ENCODE measurements at regions not wholly inside any gene's neighbourhood (a gene's known extent, or its start where the extent isn't known, plus 50 kb on each side); places are given as distances from the start of the nearest gene placed in this dataset.

GRCh38 chr5:74293182-74293581, 347.3 kb downstream of the ENC1 start:
- no peak overlapping the region for H3K27ac Mint-ChIP-seq

DNA sequence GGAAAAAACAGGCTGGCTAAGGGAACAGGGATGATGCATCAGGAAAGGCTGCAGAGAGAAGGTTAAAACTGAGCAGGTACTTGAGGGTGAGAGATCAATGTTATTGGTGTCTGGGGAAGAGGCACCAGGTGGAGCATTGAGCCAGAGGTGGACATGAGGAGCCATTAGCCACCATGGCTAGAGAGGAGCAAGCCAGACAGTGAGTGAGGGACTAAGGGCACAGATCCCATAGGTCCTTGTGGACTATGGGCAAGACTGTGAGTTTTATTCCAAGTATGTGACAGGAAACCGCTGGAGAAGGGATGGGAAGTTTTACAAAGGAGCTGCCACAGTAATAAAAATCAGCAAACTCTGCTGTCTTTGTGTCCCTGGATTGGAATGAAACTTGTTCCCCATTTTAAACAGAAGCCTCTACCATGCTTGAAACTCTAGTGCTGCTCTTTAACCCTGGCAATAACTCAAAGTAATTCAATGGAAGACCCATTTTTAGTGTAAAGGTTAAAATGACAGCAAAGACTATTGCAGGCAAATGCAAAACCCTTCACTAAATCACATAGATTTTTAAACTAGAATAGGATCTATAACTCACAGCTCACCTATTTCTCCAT, 349.8 kb downstream of the ENC1 start:
- H3K4me1 Mint-ChIP-seq (ENCODE audit: low read depth) = no peaks in the 10 kb centered on the region

More at GRCh38 chr5:74293182-74293581, 347.3 kb downstream of the ENC1 start:
- H3K36me3 Mint-ChIP-seq (ENCODE audit: low read depth) = no peaks in the 10 kb centered on the region
- H3K4me3 Mint-ChIP-seq = no peak overlapping the region
- no peaks in the 10 kb centered on the region for H3K9me3 Mint-ChIP-seq
- no peaks in the 10 kb centered on the region for H3K4me1 Mint-ChIP-seq (ENCODE audit: low read depth)
- peaks cover 5% of the 10 kb centered on the region for H3K27me3 Mint-ChIP-seq (ENCODE audit: low read depth)

DNA sequence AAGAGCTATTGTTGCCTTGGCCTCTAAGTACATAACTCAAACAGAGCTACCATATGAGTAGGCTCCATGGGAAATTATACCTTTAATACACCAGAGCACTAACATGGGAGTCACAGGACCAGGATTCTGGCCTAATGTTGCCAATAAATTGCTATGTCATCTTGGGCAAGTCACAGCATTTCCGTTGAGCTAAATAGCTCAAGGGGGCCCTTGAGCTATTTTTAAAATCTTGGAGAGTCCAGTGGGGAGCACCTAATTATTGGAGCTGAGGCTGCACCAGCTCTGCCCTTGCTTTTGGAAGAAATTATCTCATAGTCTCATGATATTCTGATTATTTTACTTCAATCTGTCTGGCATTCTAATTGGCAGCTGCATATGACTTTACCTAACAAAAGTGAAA, 350.8 kb downstream of the ENC1 start:
- Mint-ChIP-seq H3K4me1 (ENCODE audit: low read depth) (no peaks in the 10 kb centered on the region), H3K27me3 (ENCODE audit: low read depth) (peaks cover 5% of the 10 kb centered on the region), H3K9me3 (no peaks in the 10 kb centered on the region), H3K4me3 (no peak overlapping the region), H3K27ac (no peak overlapping the region), H3K36me3 (ENCODE audit: low read depth) (no peaks in the 10 kb centered on the region)

More for the DNA sequence above, 349.8 kb downstream of the ENC1 start:
- H3K27ac Mint-ChIP-seq = no peak overlapping the region
- no peaks in the 10 kb centered on the region for H3K9me3 Mint-ChIP-seq
- H3K4me3 Mint-ChIP-seq = no peak overlapping the region
- peaks cover 5% of the 10 kb centered on the region for H3K27me3 Mint-ChIP-seq (ENCODE audit: low read depth)
- no peaks in the 10 kb centered on the region for H3K36me3 Mint-ChIP-seq (ENCODE audit: low read depth)

DNA sequence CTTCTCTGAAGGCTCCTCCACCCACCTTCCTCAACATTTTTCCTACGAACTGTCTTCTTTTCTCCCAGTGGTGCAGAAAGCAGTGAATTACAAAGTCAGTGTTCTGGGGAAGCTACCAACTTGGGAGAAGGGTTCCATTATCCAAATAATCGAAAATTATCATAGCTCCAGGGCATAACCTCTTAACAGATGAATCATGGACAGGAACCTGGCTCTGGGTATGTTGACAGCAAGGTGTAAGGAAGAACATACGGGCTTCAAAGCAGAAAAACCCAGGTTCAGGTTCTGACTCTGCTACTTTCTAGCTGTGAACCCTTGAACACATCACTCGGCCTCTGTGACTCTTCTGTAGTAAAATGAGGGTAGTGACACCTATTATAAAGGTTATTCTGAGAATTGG, 351.3 kb downstream of the ENC1 start:
- H3K27me3 Mint-ChIP-seq (ENCODE audit: low read depth) = peaks cover 5% of the 10 kb centered on the region
- no peak overlapping the region for H3K4me3 Mint-ChIP-seq
- H3K27ac Mint-ChIP-seq = no peak overlapping the region
- H3K4me1 Mint-ChIP-seq (ENCODE audit: low read depth) = no peaks in the 10 kb centered on the region
- no peaks in the 10 kb centered on the region for H3K9me3 Mint-ChIP-seq
- no peaks in the 10 kb centered on the region for H3K36me3 Mint-ChIP-seq (ENCODE audit: low read depth)

DNA sequence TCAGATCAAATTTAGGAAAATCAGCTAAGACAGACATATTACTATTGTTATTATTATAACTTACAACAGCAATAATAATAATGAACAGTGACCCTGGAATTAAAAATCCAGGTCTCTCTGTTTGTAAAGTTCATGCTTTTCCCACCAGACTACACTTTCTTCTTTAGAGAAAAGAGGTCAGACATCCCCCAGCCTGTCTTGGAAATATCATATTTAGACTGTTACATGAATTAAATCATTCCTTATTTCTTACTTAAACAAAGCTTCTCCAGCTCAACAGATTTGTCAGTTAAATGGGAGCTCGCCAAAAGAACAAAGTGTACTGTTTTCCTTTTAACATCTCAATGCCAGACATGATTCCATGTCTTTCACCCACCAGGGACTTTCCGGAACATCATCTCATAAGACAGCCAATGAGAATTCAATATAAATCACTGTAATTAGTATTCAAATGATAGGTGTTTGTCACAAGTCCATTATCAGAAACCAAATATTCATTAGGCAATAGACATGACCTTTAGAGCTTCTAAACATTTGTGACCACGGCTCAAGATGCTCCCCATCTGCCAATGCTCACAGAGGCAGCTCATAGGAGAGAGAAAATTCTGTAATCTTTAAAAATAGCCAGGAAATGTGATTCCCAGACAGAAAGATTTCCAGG, 351.9 kb downstream of the ENC1 start:
- no peak overlapping the region for H3K4me3 Mint-ChIP-seq
- H3K36me3 Mint-ChIP-seq (ENCODE audit: low read depth) = no peaks in the 10 kb centered on the region

GRCh38 chr5:74288038-74288437, 352.5 kb downstream of the ENC1 start:
- Mint-ChIP-seq H3K4me1 (ENCODE audit: low read depth) (no peaks in the 10 kb centered on the region), H3K36me3 (ENCODE audit: low read depth) (no peaks in the 10 kb centered on the region), H3K27ac (no peak overlapping the region)

More for the DNA sequence above, 351.9 kb downstream of the ENC1 start:
- no peaks in the 10 kb centered on the region for H3K9me3 Mint-ChIP-seq
- peaks cover 9% of the 10 kb centered on the region for H3K27me3 Mint-ChIP-seq (ENCODE audit: low read depth)
- no peaks in the 10 kb centered on the region for H3K4me1 Mint-ChIP-seq (ENCODE audit: low read depth)
- H3K27ac Mint-ChIP-seq = no peak overlapping the region

DNA sequence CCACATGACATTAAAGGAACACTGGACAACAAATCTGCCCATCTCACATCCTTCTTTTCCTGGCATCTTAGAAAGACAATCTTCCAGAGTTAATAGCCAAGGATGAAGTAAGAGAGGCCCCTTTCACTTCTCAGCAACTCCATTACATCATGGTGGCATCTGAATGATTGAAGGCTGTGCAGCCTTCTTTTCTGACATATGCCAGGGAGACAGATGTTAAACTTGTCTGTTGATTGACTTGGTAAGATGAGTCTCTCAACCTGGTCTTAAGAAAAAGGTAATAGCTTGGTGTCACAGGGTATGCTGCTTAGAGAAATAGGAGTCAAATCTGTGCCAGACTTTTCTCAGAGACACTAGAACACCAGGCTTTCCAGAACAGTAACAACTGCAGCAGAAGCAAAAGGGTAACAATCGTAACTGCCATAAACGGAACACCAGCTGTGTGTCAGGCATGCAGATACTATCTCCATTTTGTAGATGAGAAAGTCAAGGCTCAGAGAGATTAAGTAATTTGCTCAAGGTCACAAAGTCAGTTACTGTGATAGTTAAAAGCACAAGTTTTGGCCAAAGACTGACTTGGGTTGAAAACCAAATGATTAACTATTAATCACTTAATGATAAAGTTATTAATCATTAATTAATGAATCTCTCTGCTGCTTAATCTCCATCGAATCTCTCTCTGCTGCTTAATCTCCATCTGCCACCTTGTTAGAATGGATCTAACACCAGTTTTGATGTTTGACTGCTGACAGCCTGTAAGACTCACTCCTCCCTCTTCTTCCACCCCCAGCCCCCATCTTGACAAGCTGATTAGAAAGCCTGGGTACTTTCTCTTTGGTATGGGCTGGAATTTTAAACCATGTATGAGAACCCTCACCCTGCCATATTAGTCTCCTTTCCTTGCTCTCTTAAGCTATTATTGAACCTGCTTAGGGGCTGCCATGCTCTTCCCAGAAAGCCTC, 353.5 kb downstream of the ENC1 start:
- no peaks in the 10 kb centered on the region for H3K4me1 Mint-ChIP-seq (ENCODE audit: low read depth)
- peaks cover 9% of the 10 kb centered on the region for H3K27me3 Mint-ChIP-seq (ENCODE audit: low read depth)
- no peaks in the 10 kb centered on the region for H3K36me3 Mint-ChIP-seq (ENCODE audit: low read depth)
- H3K27ac Mint-ChIP-seq = no peak overlapping the region
- no peaks in the 10 kb centered on the region for H3K9me3 Mint-ChIP-seq
- no peak overlapping the region for H3K4me3 Mint-ChIP-seq

More at GRCh38 chr5:74288038-74288437, 352.5 kb downstream of the ENC1 start:
- Mint-ChIP-seq H3K4me3 (no peak overlapping the region), H3K27me3 (ENCODE audit: low read depth) (peaks cover 9% of the 10 kb centered on the region), H3K9me3 (no peaks in the 10 kb centered on the region)

DNA sequence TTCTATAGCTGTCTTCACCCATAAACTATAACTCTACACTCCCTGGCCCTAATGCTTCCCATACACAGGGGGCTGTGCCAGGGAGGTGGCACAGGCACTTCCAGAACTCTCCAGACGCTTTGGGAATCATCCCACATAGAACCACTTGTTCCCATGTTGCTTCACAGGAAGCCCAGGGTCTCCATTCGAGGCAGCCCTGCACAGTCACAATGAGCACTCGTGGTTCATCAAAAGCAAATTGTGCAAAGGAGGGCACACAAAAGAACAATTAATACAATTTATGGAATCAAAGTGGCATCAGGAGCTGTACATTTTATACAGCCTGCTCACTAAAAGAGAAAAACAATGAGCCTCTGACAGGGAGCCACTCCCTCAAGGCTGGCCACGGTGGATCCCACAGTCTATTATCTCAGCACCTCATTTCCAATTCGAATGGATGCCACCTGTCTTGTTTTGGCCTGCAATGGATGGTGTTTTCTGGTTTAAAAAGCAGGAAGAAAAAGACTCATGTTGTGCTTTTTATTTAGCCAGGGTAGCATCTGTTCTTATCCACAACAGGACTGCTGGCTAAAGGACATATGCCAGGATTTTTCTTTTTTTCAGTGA, 354.8 kb downstream of the ENC1 start:
- Mint-ChIP-seq H3K27ac (no peak overlapping the region), H3K4me1 (ENCODE audit: low read depth) (no peaks in the 10 kb centered on the region), H3K27me3 (ENCODE audit: low read depth) (peaks cover 12% of the 10 kb centered on the region), H3K36me3 (ENCODE audit: low read depth) (no peaks in the 10 kb centered on the region), H3K4me3 (no peak overlapping the region), H3K9me3 (no peaks in the 10 kb centered on the region)

DNA sequence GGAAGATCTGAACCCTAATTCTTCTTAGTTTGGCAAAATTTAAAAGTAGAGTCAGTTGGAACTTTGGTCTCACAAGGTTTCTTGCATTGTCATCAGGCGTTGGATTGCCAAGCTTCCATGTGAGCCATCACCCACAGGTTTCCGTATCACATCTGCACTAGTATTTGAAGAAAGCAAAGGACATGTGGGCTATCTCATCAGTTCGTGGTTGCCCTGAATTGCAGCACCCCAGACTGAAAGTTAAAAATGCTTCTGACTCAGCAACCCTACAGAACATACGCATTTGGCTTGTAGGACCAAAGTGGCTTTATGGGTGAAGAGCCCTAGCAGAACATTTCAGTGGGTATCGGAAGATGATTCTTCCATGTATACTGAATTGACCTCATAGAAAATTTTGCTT, 358.0 kb downstream of the ENC1 start:
- Mint-ChIP-seq H3K4me1 (ENCODE audit: low read depth) (no peaks in the 10 kb centered on the region), H3K4me3 (no peak overlapping the region), H3K27ac (no peak overlapping the region), H3K27me3 (ENCODE audit: low read depth) (peaks cover 11% of the 10 kb centered on the region), H3K9me3 (no peaks in the 10 kb centered on the region), H3K36me3 (ENCODE audit: low read depth) (no peaks in the 10 kb centered on the region)

- Mint-ChIP-seq H3K9me3 (no peaks in the 10 kb centered on the region), H3K36me3 (ENCODE audit: low read depth) (no peaks in the 10 kb centered on the region), H3K27ac (no peak overlapping the region), H3K4me1 (ENCODE audit: low read depth) (no peaks in the 10 kb centered on the region), H3K27me3 (ENCODE audit: low read depth) (peaks cover 11% of the 10 kb centered on the region), H3K4me3 (no peak overlapping the region)
Observed at GRCh38 chr5:74281166-74281565, 359.4 kb downstream of the ENC1 start.

DNA sequence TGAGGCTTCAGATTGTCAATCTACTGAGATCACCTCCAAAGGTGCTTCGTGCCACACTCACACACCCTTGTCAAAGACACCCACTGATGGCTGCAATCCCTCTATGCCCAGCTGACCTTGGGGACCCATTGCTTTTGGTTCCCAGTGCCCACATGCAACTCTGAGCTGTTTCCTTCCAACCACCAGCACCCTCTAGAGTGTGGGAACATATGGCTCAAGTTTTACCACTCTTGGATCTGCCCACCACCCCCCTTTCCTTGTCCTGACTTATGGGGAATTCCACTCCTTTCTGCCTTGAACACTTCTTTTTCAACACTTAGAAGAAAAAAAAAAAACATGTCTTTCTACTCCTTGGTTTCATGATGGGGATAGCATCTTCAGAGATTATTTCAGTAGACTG, 360.2 kb downstream of the ENC1 start:
- Mint-ChIP-seq H3K27ac (no peak overlapping the region), H3K4me1 (ENCODE audit: low read depth) (no peaks in the 10 kb centered on the region), H3K4me3 (no peak overlapping the region), H3K9me3 (no peaks in the 10 kb centered on the region), H3K27me3 (ENCODE audit: low read depth) (peaks cover 11% of the 10 kb centered on the region), H3K36me3 (ENCODE audit: low read depth) (no peaks in the 10 kb centered on the region)

- Mint-ChIP-seq H3K27ac (no peak overlapping the region), H3K4me3 (no peak overlapping the region), H3K4me1 (ENCODE audit: low read depth) (no peaks in the 10 kb centered on the region), H3K9me3 (no peaks in the 10 kb centered on the region), H3K36me3 (ENCODE audit: low read depth) (no peaks in the 10 kb centered on the region), H3K27me3 (ENCODE audit: low read depth) (peaks cover 11% of the 10 kb centered on the region)
Observed at GRCh38 chr5:74279244-74279643, 361.3 kb downstream of the ENC1 start.

DNA sequence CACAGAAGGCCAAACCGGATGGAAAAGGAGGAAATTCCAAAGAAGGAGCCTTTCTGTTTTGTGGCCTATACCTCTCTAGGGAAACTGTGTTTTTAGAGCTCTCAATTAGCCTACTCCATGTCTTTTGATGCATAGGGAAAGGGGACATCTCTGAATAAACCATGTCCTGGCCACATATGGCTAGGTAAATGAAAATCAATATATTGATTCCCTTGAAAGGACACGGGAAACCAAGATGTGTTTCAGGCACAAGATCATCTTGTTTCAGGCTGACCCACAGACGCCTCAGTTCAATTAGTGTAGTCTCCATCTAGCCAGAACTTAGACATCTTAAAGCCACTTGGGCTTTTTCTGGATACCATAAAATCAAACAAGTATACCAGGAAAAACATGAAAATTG, 363.1 kb downstream of the ENC1 start:
- Mint-ChIP-seq H3K36me3 (ENCODE audit: low read depth) (no peaks in the 10 kb centered on the region), H3K27ac (no peak overlapping the region), H3K27me3 (ENCODE audit: low read depth) (peaks cover 7% of the 10 kb centered on the region), H3K4me3 (no peak overlapping the region), H3K9me3 (no peaks in the 10 kb centered on the region), H3K4me1 (ENCODE audit: low read depth) (no peaks in the 10 kb centered on the region)

- Mint-ChIP-seq H3K4me3 (no peak overlapping the region), H3K27ac (no peak overlapping the region), H3K9me3 (no peaks in the 10 kb centered on the region), H3K4me1 (ENCODE audit: low read depth) (no peaks in the 10 kb centered on the region), H3K36me3 (ENCODE audit: low read depth) (no peaks in the 10 kb centered on the region), H3K27me3 (ENCODE audit: low read depth) (peaks cover 4% of the 10 kb centered on the region)
Observed at GRCh38 chr5:74275171-74275992, 365.1 kb downstream of the ENC1 start.
